ENCODE measurements at regions not wholly inside any gene's neighbourhood (a gene's known extent, or its start where the extent isn't known, plus 50 kb on each side); places are given as distances from the start of the nearest gene placed in this dataset.
A peak's percentile ranks its signal among the peaks of the same experiment; 100 is the strongest.

GRCh38 chr15:94107652-94108051, 123.7 kb upstream of the MCTP2 start:
- no peak overlapping the region for H3K27ac ChIP-seq
- no peak for DNase-seq
- no peak overlapping the region for H3K4me3 ChIP-seq
- H3K27me3 ChIP-seq = no peaks in the 10 kb centered on the region
- no peaks in the 10 kb centered on the region for H3K36me3 ChIP-seq
- H3K9me3 ChIP-seq = no peaks in the 10 kb centered on the region
- intact Hi-C loops (cut with DNase I; ENCODE audit: low total_unique reads) = no loop called here
- no peaks in the 10 kb centered on the region for H3K4me1 ChIP-seq
- TF ChIP-seq POLR2A (IDR thresholded peaks at IDR 0.05) = no peak
- TF ChIP-seq CTCF (IDR thresholded peaks at IDR 0.05) = no peak

GRCh38 chr15:94105760-94106159, 125.6 kb upstream of the MCTP2 start:
- H3K36me3 ChIP-seq = no peaks in the 10 kb centered on the region
- DNase-seq = no peak
- no peak for TF ChIP-seq CTCF (IDR thresholded peaks at IDR 0.05)
- TF ChIP-seq POLR2A (IDR thresholded peaks at IDR 0.05) = no peak
- no peak overlapping the region for H3K27ac ChIP-seq
- no peaks in the 10 kb centered on the region for H3K27me3 ChIP-seq
- no peaks in the 10 kb centered on the region for H3K4me1 ChIP-seq
- intact Hi-C loops (cut with DNase I; ENCODE audit: low total_unique reads) = no loop called here
- H3K9me3 ChIP-seq = no peaks in the 10 kb centered on the region
- no peak overlapping the region for H3K4me3 ChIP-seq

- H3K36me3 ChIP-seq = no peaks in the 10 kb centered on the region
- no peaks in the 10 kb centered on the region for H3K27me3 ChIP-seq
- H3K4me3 ChIP-seq = no peak overlapping the region
- no peak for DNase-seq
- H3K9me3 ChIP-seq = no peaks in the 10 kb centered on the region
- H3K27ac ChIP-seq = no peak overlapping the region
- intact Hi-C loops (cut with DNase I; ENCODE audit: low total_unique reads) = no loop called here
- TF ChIP-seq POLR2A (IDR thresholded peaks at IDR 0.05) = no peak
- TF ChIP-seq CTCF (IDR thresholded peaks at IDR 0.05) = no peak
- no peaks in the 10 kb centered on the region for H3K4me1 ChIP-seq
Observed at GRCh38 chr15:94100863-94101262, 130.5 kb upstream of the MCTP2 start.

- TF ChIP-seq CTCF (IDR thresholded peaks at IDR 0.05) (no peak), POLR2A (IDR thresholded peaks at IDR 0.05) (no peak)
- H3K36me3 ChIP-seq = no peaks in the 10 kb centered on the region
- H3K4me1 ChIP-seq = no peaks in the 10 kb centered on the region
- H3K27ac ChIP-seq = peak overlapping the region; percentile 55 to 66
- no peak for DNase-seq
- H3K27me3 ChIP-seq = no peaks in the 10 kb centered on the region
- no peak overlapping the region for H3K4me3 ChIP-seq
- intact Hi-C loops (cut with DNase I; ENCODE audit: low total_unique reads) = no loop called here
- H3K9me3 ChIP-seq = no peaks in the 10 kb centered on the region
Observed at GRCh38 chr15:94099574-94099960, 131.8 kb upstream of the MCTP2 start.

- DNase-seq = no peak
- intact Hi-C loops (cut with DNase I; ENCODE audit: low total_unique reads) = no loop called here
Observed at GRCh38 chr15:94098921-94099573, 132.3 kb upstream of the MCTP2 start.

More at GRCh38 chr15:94098921-94099573, 132.3 kb upstream of the MCTP2 start:
- Histone ChIP-seq H3K36me3 (no peaks in the 10 kb centered on the region), H3K4me3 (no peak overlapping the region), H3K27ac (peak overlapping the region; percentile 55 to 66), H3K9me3 (no peaks in the 10 kb centered on the region), H3K4me1 (no peaks in the 10 kb centered on the region), H3K27me3 (no peaks in the 10 kb centered on the region)
- no peak for TF ChIP-seq CTCF (IDR thresholded peaks at IDR 0.05)
- TF ChIP-seq POLR2A (IDR thresholded peaks at IDR 0.05) = no peak

All from uterus (tissue), 3 donors.